ENCODE measurements at regions not wholly inside any gene's neighbourhood (a gene's known extent, or its start where the extent isn't known, plus 50 kb on each side); places are given as distances from the start of the nearest gene placed in this dataset.

DNA sequence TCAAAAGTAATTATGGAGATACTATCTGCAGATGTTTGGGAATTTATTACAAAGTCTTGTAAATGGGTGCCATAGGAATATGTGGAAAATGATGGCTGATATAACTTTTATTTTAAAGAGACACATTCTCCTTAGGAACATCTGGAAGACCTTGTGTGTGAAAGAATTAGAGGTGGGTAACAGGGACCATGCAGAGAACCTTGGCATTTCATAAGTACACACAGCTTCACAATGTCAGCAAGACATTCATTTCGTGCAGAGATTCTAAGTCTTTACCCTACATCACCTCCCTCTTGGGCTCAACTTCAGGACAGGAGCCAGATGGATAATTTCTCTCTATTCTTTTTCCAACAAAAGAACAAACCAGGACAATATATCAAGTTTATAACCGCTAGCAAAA is 458.1 kb upstream of the INTU start:
- no peak for DNase-seq (ENCODE audit: low read depth in 1 of 2, low spot score in 1 of 2)

GRCh38 chr4:127179256-127180087 is 453.3 kb upstream of the INTU start:
- Histone ChIP-seq H3K27me3 (ENCODE audit: insufficient read depth, poor library complexity, severe bottlenecking) (no peaks in the 10 kb centered on the region), H3K4me3 (replicated peaks; ENCODE audit: insufficient read depth, low read length) (no peak overlapping the region), H3K27ac (replicated peaks) (no peak overlapping the region)
- TF ChIP-seq REST (IDR thresholded peaks at IDR 0.05; ENCODE audit: insufficient replicate concordance, low read depth): no peak
- TF ChIP-seq POLR2AphosphoS5 (IDR thresholded peaks at IDR 0.05; ENCODE audit: low read depth): no peak
- no peak for TF ChIP-seq GABPA (IDR thresholded peaks at IDR 0.05; ENCODE audit: low read depth)
- no peak for TF ChIP-seq CTCF (IDR thresholded peaks at IDR 0.05; ENCODE audit: insufficient read depth, low read length)
- TF ChIP-seq SPI1 (IDR thresholded peaks at IDR 0.05; ENCODE audit: borderline replicate concordance, low read depth): no peak
- DNase-seq (ENCODE audit: low read depth in 1 of 2, low spot score in 1 of 2): no peak

More for the DNA sequence above, 458.1 kb upstream of the INTU start:
- TF ChIP-seq CTCF (IDR thresholded peaks at IDR 0.05; ENCODE audit: insufficient read depth, low read length) (no peak), GABPA (IDR thresholded peaks at IDR 0.05; ENCODE audit: low read depth) (no peak), POLR2AphosphoS5 (IDR thresholded peaks at IDR 0.05; ENCODE audit: low read depth) (no peak), SPI1 (IDR thresholded peaks at IDR 0.05; ENCODE audit: borderline replicate concordance, low read depth) (no peak), REST (IDR thresholded peaks at IDR 0.05; ENCODE audit: insufficient replicate concordance, low read depth) (no peak)
- Histone ChIP-seq H3K27me3 (ENCODE audit: insufficient read depth, poor library complexity, severe bottlenecking) (no peaks in the 10 kb centered on the region), H3K27ac (replicated peaks) (no peak overlapping the region), H3K4me3 (replicated peaks; ENCODE audit: insufficient read depth, low read length) (no peak overlapping the region)

GRCh38 chr4:127181001-127181400 is 451.8 kb upstream of the INTU start:
- TF ChIP-seq CTCF (IDR thresholded peaks at IDR 0.05; ENCODE audit: insufficient read depth, low read length) (no peak), GABPA (IDR thresholded peaks at IDR 0.05; ENCODE audit: low read depth) (no peak), SPI1 (IDR thresholded peaks at IDR 0.05; ENCODE audit: borderline replicate concordance, low read depth) (no peak), REST (IDR thresholded peaks at IDR 0.05; ENCODE audit: insufficient replicate concordance, low read depth) (no peak), POLR2AphosphoS5 (IDR thresholded peaks at IDR 0.05; ENCODE audit: low read depth) (no peak)
- DNase-seq (ENCODE audit: low read depth in 1 of 2, low spot score in 1 of 2): no peak
- Histone ChIP-seq H3K27ac (replicated peaks) (no peak overlapping the region), H3K4me3 (replicated peaks; ENCODE audit: insufficient read depth, low read length) (no peak overlapping the region), H3K27me3 (ENCODE audit: insufficient read depth, poor library complexity, severe bottlenecking) (no peaks in the 10 kb centered on the region)

All from HL-60 (cell line).